Aorta (tissue), 5 donors: ENCODE measurements at regions not wholly inside any gene's neighbourhood (a gene's known extent, or its start where the extent isn't known, plus 50 kb on each side); places are given as distances from the start of the nearest gene placed in this dataset.

Experiments used
- ATAC-seq: fragments of 200-7000 bp; cut with Tn5 transposase; one replicate; pipeline ENCODE4 v1.9.1; 2022; ENCODE audit warnings: moderate library complexity; ENCODE audit not compliant: low FRiP score
- DNase-seq, 2 donors: peaks; one replicate each; pipeline ENCODE4 v3.0.0-alpha.2; 2020
- H3K27ac ChIP-seq, 2 donors: one replicate each; pipeline ENCODE4 v1.5.1; 2013; ENCODE audit warnings: low read length in 2 of 2, mild to moderate bottlenecking in 2 of 2, moderate library complexity in 2 of 2, control low read depth in 1 of 2, inconsistent platforms in 1 of 2, low read depth in 1 of 2
- H3K27me3 ChIP-seq, 2 donors: one replicate each; pipeline ENCODE4 v1.6.1; 2013; ENCODE audit warnings: control low read depth in 1 of 2, low read length in 1 of 2, mild to moderate bottlenecking in 1 of 2, moderate library complexity in 1 of 2; ENCODE audit not compliant: insufficient read depth in 2 of 2, control insufficient read depth in 1 of 2
- H3K36me3 ChIP-seq, 2 donors: one replicate each; pipeline ENCODE4 v1.6.1; 2013; ENCODE audit warnings: control low read depth in 1 of 2, low read length in 1 of 2, mild to moderate bottlenecking in 1 of 2; ENCODE audit not compliant: insufficient read depth in 2 of 2, control insufficient read depth in 1 of 2
- H3K4me1 ChIP-seq, 2 donors: one replicate each; pipeline ENCODE4 v1.6.1; 2013; ENCODE audit warnings: low read length in 2 of 2, control low read depth in 1 of 2, mild to moderate bottlenecking in 1 of 2, moderate library complexity in 1 of 2; ENCODE audit not compliant: insufficient read depth in 2 of 2, control insufficient read depth in 1 of 2
- H3K4me3 ChIP-seq, 2 donors: one replicate each; pipeline ENCODE4 v1.5.1; 2013; ENCODE audit warnings: low read length in 2 of 2, control low read depth in 1 of 2, mild to moderate bottlenecking in 1 of 2
- H3K9me3 ChIP-seq: one replicate; pipeline ENCODE4 v1.6.1; 2013; ENCODE audit warnings: mild to moderate bottlenecking, low read length; ENCODE audit not compliant: control insufficient read depth
- WGBS, 2 donors: extraction: QIAGEN DNeasy Blood & Tissue Kit; methylation state at CpG; one replicate each; pipeline ENCODE4 v1.1.7; 2013; 5-methylcytosine and 5-hydroxymethylcytosine counted together
- intact Hi-C, 2 donors: fragments of 100-400 bp; cut with DNase I; formaldehyde crosslinking; loops; one replicate each; pipeline versions ENCODE4 v1.14.2 to v1.15.0; 2022
- donor health status: healthy with polysubstance abuse.
- donor health status: Bipolar disorder and iron deficiency.
- donor health status: DM: no; HTN: no; CAD: no.
- donor health status: DM: no; HTN: no; CAD: no.
- donor health status: DM: yes; HTN: yes; CAD: no.

- Histone ChIP-seq H3K27ac (no peak overlapping the region), H3K36me3 (no peaks in the 10 kb centered on the region), H3K9me3 (no peaks in the 10 kb centered on the region), H3K4me1 (no peaks in the 10 kb centered on the region), H3K27me3 (no peaks in the 10 kb centered on the region), H3K4me3 (no peak overlapping the region)
- intact Hi-C loops, result no loop called here
- ATAC-seq, result no peak
- 12 to 14% methylated on average over 4 of the region's 4 CpGs for WGBS, 2 donors
- no peak for DNase-seq
These were observed 1459.6 kb upstream of the TMEM132C start for GRCh38 chr12:126807312-126807865.

GRCh38 chr12:126811391-126811790, 1455.6 kb upstream of the TMEM132C start:
- Histone ChIP-seq H3K4me1 (no peaks in the 10 kb centered on the region), H3K4me3 (no peak overlapping the region), H3K27me3 (no peaks in the 10 kb centered on the region), H3K36me3 (no peaks in the 10 kb centered on the region), H3K27ac (no peak overlapping the region), H3K9me3 (peaks cover 3% of the 10 kb centered on the region)
- intact Hi-C loops, result no loop called here
- no peak for DNase-seq
- ATAC-seq, result no peak
- 14 to 16% methylated on average over 3 of the region's 3 CpGs for WGBS, 2 donors

GRCh38 chr12:126819554-126819953, 1447.4 kb upstream of the TMEM132C start:
- no peak for ATAC-seq
- Histone ChIP-seq H3K4me3 (no peak overlapping the region), H3K9me3 (peaks cover 6% of the 10 kb centered on the region), H3K36me3 (no peaks in the 10 kb centered on the region), H3K27me3 (no peaks in the 10 kb centered on the region), H3K27ac (no peak overlapping the region), H3K4me1 (no peaks in the 10 kb centered on the region)
- 70 to 74% methylated on average over 2 of the region's 2 CpGs for WGBS, 2 donors
- intact Hi-C loops, result no loop called here
- no peak for DNase-seq

GRCh38 chr12:126830778-126831680, 1435.9 kb upstream of the TMEM132C start:
- 90 to 92% methylated on average over 2 of the region's 2 CpGs for WGBS, 2 donors

GRCh38 chr12:126837697-126838096, 1429.3 kb upstream of the TMEM132C start:
- no peak for DNase-seq
- 25 to 42% methylated on average over 2 of the region's 2 CpGs for WGBS, 2 donors
- H3K36me3 ChIP-seq, result no peaks in the 10 kb centered on the region
- H3K4me3 ChIP-seq, result no peak overlapping the region
- H3K27ac ChIP-seq, result no peak overlapping the region
- intact Hi-C loops, result no loop called here
- peaks cover 4% of the 10 kb centered on the region for H3K9me3 ChIP-seq
- H3K4me1 ChIP-seq, result no peaks in the 10 kb centered on the region
- no peaks in the 10 kb centered on the region for H3K27me3 ChIP-seq
- ATAC-seq, result no peak

More at GRCh38 chr12:126830778-126831680, 1435.9 kb upstream of the TMEM132C start:
- ATAC-seq (no peak), DNase-seq (no peak)
- no peak overlapping the region for H3K4me3 ChIP-seq
- intact Hi-C loops, result no loop called here
- no peak overlapping the region for H3K27ac ChIP-seq
- no peaks in the 10 kb centered on the region for H3K36me3 ChIP-seq
- no peaks in the 10 kb centered on the region for H3K27me3 ChIP-seq
- H3K4me1 ChIP-seq, result no peaks in the 10 kb centered on the region
- no peaks in the 10 kb centered on the region for H3K9me3 ChIP-seq

- ATAC-seq, result no peak
- Histone ChIP-seq H3K9me3 (peaks cover 2% of the 10 kb centered on the region), H3K27ac (no peak overlapping the region), H3K36me3 (no peaks in the 10 kb centered on the region), H3K27me3 (no peaks in the 10 kb centered on the region), H3K4me3 (no peak overlapping the region), H3K4me1 (no peaks in the 10 kb centered on the region)
- whole genome bisulfite sequencing, 2 donors, result 67 to 71% methylated on average over 9 of the region's 9 CpGs
- intact Hi-C loops, result no loop called here
- no peak for DNase-seq
These were observed 1422.9 kb upstream of the TMEM132C start for GRCh38 chr12:126843915-126844669.

GRCh38 chr12:126847005-126847629, 1419.9 kb upstream of the TMEM132C start:
- intact Hi-C loops, result no loop called here
- DNase-seq, result no peak
- Histone ChIP-seq H3K4me3 (no peak overlapping the region), H3K36me3 (no peaks in the 10 kb centered on the region), H3K9me3 (no peaks in the 10 kb centered on the region), H3K27me3 (no peaks in the 10 kb centered on the region), H3K4me1 (no peaks in the 10 kb centered on the region), H3K27ac (no peak overlapping the region)
- WGBS, 2 donors, result 70 to 72% methylated on average over 5 of the region's 5 CpGs
- ATAC-seq, result no peak

GRCh38 chr12:126855768-126856167, 1411.2 kb upstream of the TMEM132C start:
- H3K27ac ChIP-seq, result no peak overlapping the region
- no peaks in the 10 kb centered on the region for H3K36me3 ChIP-seq
- ATAC-seq (no peak), DNase-seq (no peak)
- H3K4me1 ChIP-seq, result no peaks in the 10 kb centered on the region
- H3K9me3 ChIP-seq, result peaks cover 1% of the 10 kb centered on the region
- intact Hi-C loops, result no loop called here
- no peak overlapping the region for H3K4me3 ChIP-seq
- H3K27me3 ChIP-seq, result no peaks in the 10 kb centered on the region
